ENCODE measurements at regions not wholly inside any gene's neighbourhood (a gene's known extent, or its start where the extent isn't known, plus 50 kb on each side); places are given as distances from the start of the nearest gene placed in this dataset.

DNA sequence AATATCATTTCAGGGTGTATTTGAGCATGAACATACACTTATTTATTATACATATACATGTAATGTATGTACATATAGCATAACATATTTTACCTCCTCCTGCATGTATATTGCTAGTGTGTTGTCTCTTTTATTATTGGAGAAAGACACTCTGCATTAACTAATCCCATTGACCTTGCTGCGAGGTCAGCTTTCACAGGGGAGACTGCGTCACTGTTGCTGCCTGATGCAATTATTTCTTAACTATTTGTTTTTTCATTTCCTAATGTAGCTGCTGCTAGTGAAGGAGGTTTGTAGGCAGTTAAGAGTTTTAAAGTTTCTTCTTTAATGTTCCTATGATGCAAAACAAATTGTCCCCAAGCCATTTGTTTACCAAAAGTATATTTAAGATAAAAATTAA lies 185.4 kb upstream of the CNTN5 start:
- DNase-seq (ENCODE audit: insufficient read length, low spot score, missing footprints): no peak
- Histone ChIP-seq H3K4me3 (ENCODE audit: insufficient read depth, low read length) (no peak overlapping the region), H3K9me3 (ENCODE audit: low read depth, low read length) (no peaks in the 10 kb centered on the region), H3K27me3 (ENCODE audit: insufficient read depth, low read length) (no peaks in the 10 kb centered on the region), H3K4me2 (ENCODE audit: insufficient read depth, low read length) (no peak overlapping the region), H4K20me1 (ENCODE audit: insufficient read depth, low read length) (no peaks in the 10 kb centered on the region), H3K27ac (ENCODE audit: low read depth, low read length) (no peak overlapping the region), H2AFZ (ENCODE audit: low read length) (no peak overlapping the region), H3K36me3 (ENCODE audit: insufficient read depth, low read length) (no peaks in the 10 kb centered on the region), H3K79me2 (ENCODE audit: insufficient read depth, low read length) (no peaks in the 10 kb centered on the region), H3K4me1 (ENCODE audit: insufficient read depth, low read length) (no peaks in the 10 kb centered on the region)
- TF ChIP-seq CTCF (IDR thresholded peaks at IDR 0.05; ENCODE audit: extremely low read depth, low read depth, low read length): no peak

DNA sequence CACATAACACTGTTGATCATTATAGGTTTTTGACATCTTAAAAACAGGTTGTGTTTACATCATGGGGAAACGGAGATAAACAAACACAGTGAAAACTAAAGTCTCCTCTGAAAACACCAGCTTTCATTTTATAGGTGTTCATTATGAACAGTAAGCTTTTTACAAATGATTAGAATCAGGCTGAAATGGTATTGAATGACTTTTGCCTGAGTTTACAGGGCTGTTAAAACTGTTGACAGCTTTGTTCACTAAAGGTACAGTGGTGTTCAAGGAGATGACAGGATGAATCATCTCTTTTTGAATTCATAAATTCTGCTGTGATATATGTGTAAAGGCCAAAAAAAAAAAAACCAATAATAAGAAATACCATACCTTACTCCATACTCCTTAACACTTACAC lies 184.6 kb upstream of the CNTN5 start:
- Histone ChIP-seq H3K36me3 (ENCODE audit: insufficient read depth, low read length) (no peaks in the 10 kb centered on the region), H3K9me3 (ENCODE audit: low read depth, low read length) (no peaks in the 10 kb centered on the region), H3K27me3 (ENCODE audit: insufficient read depth, low read length) (no peaks in the 10 kb centered on the region), H3K4me3 (ENCODE audit: insufficient read depth, low read length) (no peak overlapping the region), H3K4me2 (ENCODE audit: insufficient read depth, low read length) (no peak overlapping the region), H3K79me2 (ENCODE audit: insufficient read depth, low read length) (no peaks in the 10 kb centered on the region), H2AFZ (ENCODE audit: low read length) (no peak overlapping the region), H3K4me1 (ENCODE audit: insufficient read depth, low read length) (no peaks in the 10 kb centered on the region), H3K27ac (ENCODE audit: low read depth, low read length) (no peak overlapping the region), H4K20me1 (ENCODE audit: insufficient read depth, low read length) (no peaks in the 10 kb centered on the region)
- DNase-seq (ENCODE audit: insufficient read length, low spot score, missing footprints): no peak
- no peak for TF ChIP-seq CTCF (IDR thresholded peaks at IDR 0.05; ENCODE audit: extremely low read depth, low read depth, low read length)

DNA sequence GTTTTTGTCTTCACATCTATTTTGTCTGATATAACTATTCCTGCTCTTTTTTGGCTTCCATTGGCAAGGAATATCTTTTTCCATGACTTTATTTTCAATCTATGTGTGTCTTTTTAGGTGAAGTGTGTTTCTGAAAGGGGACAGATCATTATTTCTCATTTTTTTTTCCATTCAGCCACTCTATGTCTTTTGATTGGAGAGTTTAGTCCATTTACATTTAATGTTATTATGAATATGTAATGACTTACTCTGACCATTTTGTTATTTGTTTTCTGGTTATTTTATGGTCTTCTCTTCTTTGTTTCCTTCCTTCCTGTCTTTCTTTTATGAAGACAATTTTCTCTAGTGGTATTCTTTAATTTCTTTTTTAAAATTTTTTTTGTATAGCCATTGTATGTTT lies 178.6 kb upstream of the CNTN5 start:
- H3K36me3 ChIP-seq (ENCODE audit: insufficient read depth, low read length): no peaks in the 10 kb centered on the region
- no peaks in the 10 kb centered on the region for H3K27me3 ChIP-seq (ENCODE audit: insufficient read depth, low read length)
- H2AFZ ChIP-seq (ENCODE audit: low read length): no peak overlapping the region
- H3K4me3 ChIP-seq (ENCODE audit: insufficient read depth, low read length): no peak overlapping the region
- DNase-seq (ENCODE audit: insufficient read length, low spot score, missing footprints): no peak
- no peaks in the 10 kb centered on the region for H3K4me1 ChIP-seq (ENCODE audit: insufficient read depth, low read length)
- TF ChIP-seq CTCF (IDR thresholded peaks at IDR 0.05; ENCODE audit: extremely low read depth, low read depth, low read length): no peak
- no peak overlapping the region for H3K27ac ChIP-seq (ENCODE audit: low read depth, low read length)
- H4K20me1 ChIP-seq (ENCODE audit: insufficient read depth, low read length): no peaks in the 10 kb centered on the region
- H3K9me3 ChIP-seq (ENCODE audit: low read depth, low read length): no peaks in the 10 kb centered on the region
- H3K79me2 ChIP-seq (ENCODE audit: insufficient read depth, low read length): no peaks in the 10 kb centered on the region
- no peak overlapping the region for H3K4me2 ChIP-seq (ENCODE audit: insufficient read depth, low read length)

DNA sequence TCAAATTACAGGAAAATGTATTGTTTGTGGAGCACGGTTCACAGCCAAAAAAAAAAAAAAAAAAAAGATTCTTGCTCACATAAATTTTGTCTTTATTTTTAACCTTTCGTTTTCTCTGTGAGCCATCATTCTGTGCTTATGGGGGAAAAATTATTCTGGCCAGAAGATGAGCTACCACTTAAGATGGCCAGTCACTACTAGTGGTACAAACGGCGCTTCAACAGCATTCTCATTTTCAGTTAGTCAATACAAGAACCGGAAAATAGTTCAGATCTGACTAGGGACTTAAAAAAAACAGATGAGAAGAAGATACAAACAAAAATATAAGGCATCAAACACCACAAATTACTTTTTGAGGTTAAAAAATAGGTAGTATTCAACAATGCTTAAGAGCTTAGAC lies 158.6 kb upstream of the CNTN5 start:
- TF ChIP-seq CTCF (IDR thresholded peaks at IDR 0.05; ENCODE audit: extremely low read depth, low read depth, low read length): no peak
- no peaks in the 10 kb centered on the region for H3K36me3 ChIP-seq (ENCODE audit: insufficient read depth, low read length)
- H3K9me3 ChIP-seq (ENCODE audit: low read depth, low read length): peaks cover 2% of the 10 kb centered on the region
- no peak overlapping the region for H2AFZ ChIP-seq (ENCODE audit: low read length)
- no peak overlapping the region for H3K27ac ChIP-seq (ENCODE audit: low read depth, low read length)
- H3K4me2 ChIP-seq (ENCODE audit: insufficient read depth, low read length): no peak overlapping the region
- H4K20me1 ChIP-seq (ENCODE audit: insufficient read depth, low read length): no peaks in the 10 kb centered on the region
- no peaks in the 10 kb centered on the region for H3K27me3 ChIP-seq (ENCODE audit: insufficient read depth, low read length)
- H3K79me2 ChIP-seq (ENCODE audit: insufficient read depth, low read length): no peaks in the 10 kb centered on the region
- no peaks in the 10 kb centered on the region for H3K4me1 ChIP-seq (ENCODE audit: insufficient read depth, low read length)
- no peak overlapping the region for H3K4me3 ChIP-seq (ENCODE audit: insufficient read depth, low read length)
- no peak for DNase-seq (ENCODE audit: insufficient read length, low spot score, missing footprints)

All from osteoblast (primary cell).